ENCODE measurements at regions not wholly inside any gene's neighbourhood (a gene's known extent, or its start where the extent isn't known, plus 50 kb on each side); places are given as distances from the start of the nearest gene placed in this dataset.

GRCh38 chr7:54701982-54702381 lies 57.0 kb downstream of the SEC61G start:
- no peak for DNase-seq (ENCODE audit: low read depth)

GRCh38 chr7:54699715-54700114 lies 59.3 kb downstream of the SEC61G start:
- no peak for DNase-seq (ENCODE audit: low read depth)

GRCh38 chr7:54697659-54698186 lies 61.3 kb downstream of the SEC61G start:
- peak; percentile 47 for DNase-seq (ENCODE audit: low read depth)

- no peak for DNase-seq (ENCODE audit: low read depth)
Measured at GRCh38 chr7:54690892-54691291, 68.1 kb downstream of the SEC61G start.

- no peak for DNase-seq (ENCODE audit: low read depth)
Measured at GRCh38 chr7:54690050-54690443, 69.0 kb downstream of the SEC61G start.

GRCh38 chr7:54689394-54690049 lies 69.5 kb downstream of the SEC61G start:
- no peak for DNase-seq (ENCODE audit: low read depth)

GRCh38 chr7:54687462-54688212 lies 71.4 kb downstream of the SEC61G start:
- no peak for DNase-seq (ENCODE audit: low read depth)

GRCh38 chr7:54680377-54681005 lies 78.5 kb downstream of the SEC61G start:
- DNase-seq (ENCODE audit: low read depth): no peak

- no peak for DNase-seq (ENCODE audit: low read depth)
Measured at GRCh38 chr7:54679490-54679817, 79.6 kb downstream of the SEC61G start.

- DNase-seq (ENCODE audit: low read depth): peak; percentile 37
Measured at GRCh38 chr7:54678763-54679489, 80.1 kb downstream of the SEC61G start.

- no peak for DNase-seq (ENCODE audit: low read depth)
Measured at GRCh38 chr7:54674891-54675290, 84.1 kb downstream of the SEC61G start.

GRCh38 chr7:54672519-54672918 lies 86.5 kb downstream of the SEC61G start:
- DNase-seq (ENCODE audit: low read depth): no peak

GRCh38 chr7:54664235-54665228 lies 94.5 kb downstream of the SEC61G start:
- peak; percentile 92 for DNase-seq (ENCODE audit: low read depth)

- DNase-seq (ENCODE audit: low read depth): no peak
Measured at GRCh38 chr7:54663603-54664234, 95.3 kb downstream of the SEC61G start.

- no peak for DNase-seq (ENCODE audit: low read depth)
Measured at GRCh38 chr7:54663186-54663585, 95.8 kb downstream of the SEC61G start.

- no peak for DNase-seq (ENCODE audit: low read depth)
Measured at GRCh38 chr7:54662701-54663100, 96.3 kb downstream of the SEC61G start.

- DNase-seq (ENCODE audit: low read depth): no peak
Measured at GRCh38 chr7:54653905-54654304, 105.1 kb downstream of the SEC61G start.

- no peak for DNase-seq (ENCODE audit: low read depth)
Measured at GRCh38 chr7:54643064-54643463, 100.9 kb downstream of the VSTM2A start.

- no peak for DNase-seq (ENCODE audit: low read depth)
Measured at GRCh38 chr7:54637712-54638396, 95.7 kb downstream of the VSTM2A start.

GRCh38 chr7:54632696-54633095 lies 90.5 kb downstream of the VSTM2A start:
- no peak for DNase-seq (ENCODE audit: low read depth)
